Right atrium auricular region (tissue), 2 donors: ENCODE measurements at regions not wholly inside any gene's neighbourhood (a gene's known extent, or its start where the extent isn't known, plus 50 kb on each side); places are given as distances from the start of the nearest gene placed in this dataset.

Source experiments
- DNase-seq: peaks from one replicate; pipeline ENCODE4 v3.0.0-alpha.2; 2019; ENCODE audit warnings: low spot score
- H3K27ac ChIP-seq, 2 donors: fragments of 200-600 bp; sonication (generic); 1 replicate in 1 of 2; 2 replicates in 1 of 2; pipeline ENCODE4 v1.5.1; 2016 to 2019
- H3K27me3 ChIP-seq, 2 donors: fragments of 200-600 bp; sonication (generic); one replicate each; pipeline versions ENCODE4 v1.5.1 to v1.6.0; 2017 to 2019
- H3K36me3 ChIP-seq: fragments of 200-600 bp; sonication (generic); one replicate; pipeline ENCODE4 v1.5.1; 2016
- H3K4me1 ChIP-seq, 2 donors: fragments of 200-600 bp; sonication (generic); one replicate each; pipeline versions ENCODE4 v1.5.1 to v1.6.0; 2017 to 2019
- H3K4me3 ChIP-seq, 2 donors: fragments of 200-600 bp; sonication (generic); 1 replicate in 1 of 2; 2 replicates in 1 of 2; pipeline ENCODE4 v1.5.1; 2017 to 2019; ENCODE audit warnings: mild to moderate bottlenecking in 1 of 2, moderate library complexity in 1 of 2
- H3K9me3 ChIP-seq, 2 donors: fragments of 200-600 bp; sonication (generic); one replicate each; pipeline ENCODE4 v1.5.1; 2019
- CTCF ChIP-seq, 2 donors: fragments of 200-600 bp; sonication (generic); IDR thresholded peaks; one replicate each; pipeline ENCODE4 v1.5.1; 2019; ENCODE audit warnings: antibody characterized with exemption in 2 of 2

GRCh38 chr11:27194976-27195375, 154.4 kb downstream of the BBOX1 start:
- Histone ChIP-seq H3K9me3 (no peaks in the 10 kb centered on the region), H3K4me1 (no peaks in the 10 kb centered on the region), H3K27ac (no peak overlapping the region), H3K27me3 (no peaks in the 10 kb centered on the region), H3K4me3 (no peak overlapping the region), H3K36me3 (no peaks in the 10 kb centered on the region)
- no peak for DNase-seq
- TF ChIP-seq CTCF (IDR thresholded peaks at IDR 0.05) = no peak

- Histone ChIP-seq H3K36me3 (no peaks in the 10 kb centered on the region), H3K27me3 (no peaks in the 10 kb centered on the region), H3K27ac (no peak overlapping the region), H3K9me3 (no peaks in the 10 kb centered on the region), H3K4me1 (no peaks in the 10 kb centered on the region), H3K4me3 (no peak overlapping the region)
- no peak for TF ChIP-seq CTCF (IDR thresholded peaks at IDR 0.05)
- DNase-seq = no peak
Measured at GRCh38 chr11:27193434-27194225, 153.0 kb downstream of the BBOX1 start.

GRCh38 chr11:27192184-27192583, 151.6 kb downstream of the BBOX1 start:
- no peaks in the 10 kb centered on the region for H3K27me3 ChIP-seq
- no peak for DNase-seq
- no peaks in the 10 kb centered on the region for H3K9me3 ChIP-seq
- no peaks in the 10 kb centered on the region for H3K4me1 ChIP-seq
- H3K27ac ChIP-seq = no peak overlapping the region
- TF ChIP-seq CTCF (IDR thresholded peaks at IDR 0.05) = no peak
- no peak overlapping the region for H3K4me3 ChIP-seq
- H3K36me3 ChIP-seq = no peaks in the 10 kb centered on the region

GRCh38 chr11:27191639-27192038, 151.0 kb downstream of the BBOX1 start:
- DNase-seq = no peak
- H3K4me3 ChIP-seq = no peak overlapping the region
- no peaks in the 10 kb centered on the region for H3K36me3 ChIP-seq
- TF ChIP-seq CTCF (IDR thresholded peaks at IDR 0.05) = no peak
- no peaks in the 10 kb centered on the region for H3K27me3 ChIP-seq
- H3K4me1 ChIP-seq = no peaks in the 10 kb centered on the region
- no peaks in the 10 kb centered on the region for H3K9me3 ChIP-seq
- H3K27ac ChIP-seq = no peak overlapping the region

GRCh38 chr11:27188696-27189095, 148.1 kb downstream of the BBOX1 start:
- TF ChIP-seq CTCF (IDR thresholded peaks at IDR 0.05) = no peak
- H3K36me3 ChIP-seq = no peaks in the 10 kb centered on the region
- H3K9me3 ChIP-seq = no peaks in the 10 kb centered on the region
- H3K4me3 ChIP-seq = no peak overlapping the region
- H3K27me3 ChIP-seq = no peaks in the 10 kb centered on the region
- no peak for DNase-seq
- H3K27ac ChIP-seq = no peak overlapping the region
- no peaks in the 10 kb centered on the region for H3K4me1 ChIP-seq
